ENCODE measurements at regions not wholly inside any gene's neighbourhood (a gene's known extent, or its start where the extent isn't known, plus 50 kb on each side); places are given as distances from the start of the nearest gene placed in this dataset.

- no peak for TF ChIP-seq CTCF (IDR thresholded peaks at IDR 0.05)
- no peak for TF ChIP-seq POLR2A (IDR thresholded peaks at IDR 0.05)
These were observed 416.0 kb downstream of the SHQ1 start for GRCh38 chr3:72432246-72432645.

All from vagina (tissue), 2 donors.